Body of pancreas (tissue), 4 donors: ENCODE measurements at regions not wholly inside any gene's neighbourhood (a gene's known extent, or its start where the extent isn't known, plus 50 kb on each side); places are given as distances from the start of the nearest gene placed in this dataset.
"Not testable (repeated sequence)": the region's sequence is repeated elsewhere in the genome, so short reads cannot be mapped to it uniquely, and the experiment has no call there.

Experiments used
- CTCF ChIP-seq, 7 experiments: fragments of 450-650 bp in 4 of 7; fragments of 200-600 bp in 3 of 7; sonication (generic) in 3 of 7; IDR thresholded peaks; one replicate each; pipeline ENCODE4 v1.5.1; 2016 to 2019; ENCODE audit warnings: antibody characterized with exemption in 7 of 7
- POLR2A ChIP-seq, 3 donors: fragments of 450-650 bp; IDR thresholded peaks; one replicate each; pipeline ENCODE4 v1.6.1; 2016; ENCODE audit warnings: antibody characterized with exemption in 3 of 3, mild to moderate bottlenecking in 2 of 3

- TF ChIP-seq CTCF, POLR2A (IDR thresholded peaks at IDR 0.05): not testable (repeated sequence)
These were observed 432.6 kb downstream of the BRD1 start for GRCh38 chr22:49395062-49395461.
